GM21825 (cell line): ENCODE measurements at regions not wholly inside any gene's neighbourhood (a gene's known extent, or its start where the extent isn't known, plus 50 kb on each side); places are given as distances from the start of the nearest gene placed in this dataset.

Experiments used
- ATAC-seq: cut with Tn5 transposase; IDR thresholded peaks from one replicate; pipeline ENCODE4 v1.9.1; 2021; ENCODE audit warnings: mild to moderate bottlenecking, moderate library complexity; ENCODE audit not compliant: unreplicated experiment

GRCh38 chr13:79090552-79091124 is 315.4 kb downstream of the RBM26 start:
- no peak for ATAC-seq

DNA sequence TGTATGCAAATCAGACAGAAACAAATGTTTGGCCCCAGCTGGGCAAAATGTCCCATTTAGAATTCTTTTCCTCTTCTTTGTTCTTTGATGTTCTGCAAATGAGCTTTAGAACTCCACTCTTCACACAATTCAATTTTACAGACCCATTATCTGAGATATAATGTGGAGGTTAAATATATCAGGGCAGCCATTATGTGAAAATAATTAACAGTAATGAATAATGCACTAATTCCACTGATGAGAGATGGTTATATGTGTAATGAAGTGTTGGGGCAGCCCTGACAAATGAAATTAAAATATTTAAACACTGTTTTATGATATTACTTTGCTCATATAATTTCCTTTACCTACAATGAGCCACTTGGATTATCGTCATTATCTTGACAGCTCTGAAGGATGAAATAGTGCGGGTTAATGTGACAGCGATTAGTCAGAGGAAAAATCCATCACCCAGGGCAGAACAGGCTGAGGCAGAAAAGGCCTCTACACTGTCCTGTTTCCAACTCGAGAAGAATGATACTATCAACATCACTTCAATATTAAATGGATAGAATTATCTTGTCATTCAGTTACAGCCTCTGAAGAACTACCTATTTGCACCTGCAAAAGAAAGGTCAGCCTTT is 321.1 kb downstream of the RBM26 start:
- no peak for ATAC-seq

DNA sequence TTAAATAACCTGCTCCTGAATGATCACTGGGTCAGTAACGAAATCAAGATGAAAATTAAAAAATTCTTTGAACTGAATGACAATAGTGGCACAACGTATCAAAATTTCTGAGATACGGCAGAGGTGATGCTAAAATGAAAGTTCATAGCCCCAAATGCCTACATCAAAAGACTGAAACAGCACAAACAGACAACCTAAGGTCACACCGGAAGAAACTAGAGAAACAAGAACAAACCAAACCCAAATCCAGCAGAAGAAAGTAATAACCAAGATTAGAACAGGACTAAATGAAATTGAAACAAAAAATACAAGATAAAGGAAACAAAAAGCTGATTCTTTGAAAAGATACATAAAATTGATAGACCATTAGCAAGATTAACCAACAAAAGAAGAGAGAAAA is 324.1 kb downstream of the RBM26 start:
- no peak for ATAC-seq

DNA sequence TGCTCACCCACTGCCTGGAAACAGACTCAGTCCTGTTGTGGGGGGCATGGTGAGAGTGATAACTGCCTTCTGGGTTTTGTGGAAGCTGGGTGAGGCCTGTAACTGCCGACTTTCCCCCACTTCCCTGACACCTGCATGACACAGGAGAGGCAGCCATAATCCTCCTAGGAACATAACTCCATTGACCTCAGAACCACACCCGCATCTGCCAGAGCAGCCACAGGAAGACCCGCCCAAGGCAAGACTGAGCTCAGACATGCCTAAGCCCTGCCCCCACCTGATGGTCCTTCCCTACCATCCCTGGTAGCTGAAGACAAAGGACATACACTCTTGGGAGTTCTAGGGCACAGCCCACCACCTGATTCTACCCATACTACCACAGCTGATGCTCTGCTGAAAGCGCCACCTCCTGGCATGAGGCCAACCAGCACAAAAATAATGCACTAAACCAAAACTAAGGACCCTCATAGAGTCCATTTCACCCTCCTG is 326.7 kb downstream of the RBM26 start:
- ATAC-seq: no peak

- no peak for ATAC-seq
These were observed 330.4 kb downstream of the RBM26 start for GRCh38 chr13:79075703-79076102.

GRCh38 chr13:79070343-79070974 is 335.6 kb downstream of the RBM26 start:
- ATAC-seq: no peak

- ATAC-seq: no peak
These were observed 343.8 kb downstream of the RBM26 start for GRCh38 chr13:79062291-79062690.

DNA sequence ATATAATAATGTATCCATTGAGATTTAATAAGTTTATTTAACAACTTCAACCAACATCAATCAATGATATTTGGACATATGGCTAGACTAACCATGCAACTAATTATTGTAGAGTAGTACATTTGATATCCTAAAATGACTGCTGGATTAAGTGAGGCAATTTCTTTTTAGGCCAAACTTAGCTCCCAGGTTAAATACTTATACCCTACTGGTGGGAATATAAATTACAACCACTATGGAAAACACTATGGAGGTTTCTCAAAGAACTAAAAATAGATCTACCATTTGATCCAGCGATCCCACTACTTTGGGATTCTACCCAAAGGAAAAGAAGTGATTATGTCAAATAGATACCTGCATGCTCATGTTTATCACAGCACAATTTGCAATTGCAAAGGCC is 345.8 kb downstream of the RBM26 start:
- ATAC-seq: no peak

DNA sequence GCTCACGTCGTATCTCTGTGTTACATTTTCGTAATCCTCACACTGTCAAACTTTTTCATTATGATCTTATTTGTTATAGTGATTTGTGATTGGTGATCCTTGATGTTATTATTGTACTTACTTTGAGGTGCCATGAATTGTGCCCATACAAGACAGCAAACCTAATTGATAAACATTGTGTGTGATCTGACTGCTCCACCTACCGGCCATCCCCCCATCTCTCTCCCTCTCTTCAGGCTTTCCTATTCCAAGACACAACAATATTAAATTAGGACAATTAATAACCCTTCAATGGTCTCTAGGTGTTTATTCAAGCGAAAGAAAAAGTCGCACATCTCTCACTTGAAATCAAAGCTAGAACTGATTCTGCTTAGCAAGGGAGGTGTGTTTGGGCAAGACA is 349.3 kb downstream of the RBM26 start:
- no peak for ATAC-seq

DNA sequence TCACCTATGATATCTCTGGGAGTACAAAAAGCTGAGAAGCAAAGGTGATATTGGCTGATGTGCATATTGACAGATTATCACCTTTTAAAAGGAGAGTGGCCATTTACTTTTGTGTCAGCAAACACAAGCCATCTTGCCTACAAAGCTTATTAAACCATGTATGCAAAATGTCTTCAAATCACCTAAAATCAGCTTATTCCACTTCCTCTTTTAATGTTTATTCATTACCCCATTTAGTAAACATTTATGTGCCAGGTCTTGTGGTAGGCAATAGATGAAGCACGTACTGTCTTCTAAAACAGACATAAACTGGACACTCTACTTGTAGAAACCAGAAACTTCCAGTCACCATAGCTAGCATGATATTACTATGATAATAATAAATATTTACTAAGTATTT is 354.6 kb downstream of the RBM26 start:
- ATAC-seq: no peak

GRCh38 chr13:79044415-79044814 is 361.6 kb downstream of the RBM26 start:
- no peak for ATAC-seq

DNA sequence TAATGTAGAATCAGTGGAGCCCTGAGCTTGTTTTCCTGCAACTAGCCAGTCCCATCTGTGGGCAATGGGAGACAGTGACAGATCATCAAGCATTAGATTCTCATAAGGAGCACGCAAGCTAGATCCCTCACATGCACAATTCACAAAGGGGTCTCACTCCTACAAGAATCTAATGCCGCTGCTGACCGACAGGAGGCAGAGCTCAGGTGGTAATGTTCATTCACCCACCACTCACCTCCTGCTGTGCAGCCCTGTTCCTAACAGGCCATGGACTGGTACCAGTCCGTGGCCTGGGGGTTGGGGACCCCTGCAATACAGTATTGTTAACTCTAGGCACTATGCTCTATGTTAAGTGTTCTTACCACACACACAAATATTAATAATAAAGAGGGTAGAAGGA is 362.8 kb downstream of the RBM26 start:
- ATAC-seq: no peak

GRCh38 chr13:79037197-79037596 is 368.9 kb downstream of the RBM26 start:
- ATAC-seq: no peak

- ATAC-seq: no peak
These were observed 371.7 kb downstream of the RBM26 start for GRCh38 chr13:79034341-79034740.

DNA sequence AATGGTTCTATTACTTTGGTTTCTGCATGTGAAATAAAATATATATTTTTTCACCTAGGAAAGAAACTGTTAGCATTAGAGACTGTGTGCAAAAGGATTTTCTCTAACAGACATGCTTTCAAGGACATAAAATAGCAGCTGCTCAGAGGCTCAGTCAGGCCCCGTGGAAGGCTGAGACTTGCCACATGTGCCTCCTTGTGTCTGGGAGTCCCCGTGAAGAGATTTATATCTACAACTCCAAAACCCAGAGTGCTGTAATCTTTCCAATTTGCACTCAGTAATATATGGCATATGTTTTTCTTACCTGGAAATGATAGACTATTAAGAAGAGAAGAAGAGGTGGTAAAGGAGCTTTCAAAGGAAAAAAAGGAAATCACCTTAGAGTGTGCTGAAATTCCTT is 371.6 kb upstream of the OBI1 start:
- ATAC-seq: no peak

DNA sequence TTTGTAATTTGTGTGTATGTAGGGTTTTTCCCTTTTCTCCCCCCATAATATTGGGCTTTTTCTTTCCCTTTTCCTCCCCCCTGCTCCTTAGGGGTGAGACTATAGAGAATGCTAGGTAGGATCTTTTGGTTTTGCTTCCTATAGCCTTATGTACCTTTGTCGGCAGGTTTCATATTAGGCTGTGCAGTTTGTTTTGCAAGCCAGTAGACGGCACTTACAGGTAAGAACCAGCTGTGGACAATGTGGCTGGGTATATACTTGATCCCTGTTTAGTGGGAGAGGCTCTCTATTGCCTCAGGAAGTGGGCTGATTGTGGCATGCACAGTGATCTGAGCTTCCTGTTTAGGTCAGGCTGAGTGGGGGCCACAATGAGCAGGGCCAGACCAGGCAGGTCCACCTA is 359.2 kb upstream of the OBI1 start:
- ATAC-seq: no peak

GRCh38 chr13:79011179-79011578 is 352.2 kb upstream of the OBI1 start:
- no peak for ATAC-seq

DNA sequence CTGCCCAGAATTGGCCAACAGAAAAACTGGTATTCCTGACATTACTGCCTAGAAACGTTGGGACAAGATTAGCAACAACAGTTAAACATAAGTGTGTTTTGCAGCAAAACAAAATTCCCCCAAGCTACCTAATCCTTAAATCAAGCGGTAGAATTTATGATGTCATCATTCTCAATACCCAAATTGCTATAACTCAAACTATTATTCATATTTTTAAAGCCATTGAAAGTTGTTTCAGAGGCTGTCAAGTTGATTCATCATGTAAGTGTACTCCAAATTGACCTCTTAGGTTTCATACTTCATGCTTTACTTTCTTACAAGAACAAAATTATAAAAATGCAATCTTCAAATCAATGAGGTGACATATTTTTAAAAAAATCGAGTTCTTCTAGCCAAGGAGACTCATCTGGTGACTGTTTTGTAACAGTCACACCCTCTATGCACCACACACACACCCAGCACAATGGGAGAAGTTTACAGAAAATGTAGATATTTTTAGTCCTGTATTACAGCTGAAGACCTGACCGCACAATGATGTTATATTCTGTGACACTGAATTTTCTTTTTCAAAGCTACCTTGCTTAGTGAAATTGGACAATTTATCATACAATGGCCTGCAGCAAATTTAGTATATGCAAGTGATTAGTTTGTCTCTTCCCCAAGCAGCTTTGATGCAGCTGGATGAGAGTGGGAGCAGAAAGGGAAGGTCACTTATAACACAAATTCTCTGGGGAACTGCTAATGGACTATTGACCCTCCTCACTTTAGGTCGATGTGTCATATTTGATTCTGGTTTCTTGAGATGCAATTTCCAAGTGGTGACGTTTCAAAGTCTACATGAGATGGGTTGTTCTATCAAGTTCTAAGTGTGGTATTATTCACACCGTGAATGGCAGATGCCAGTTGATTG is 345.3 kb upstream of the OBI1 start:
- ATAC-seq: no peak

DNA sequence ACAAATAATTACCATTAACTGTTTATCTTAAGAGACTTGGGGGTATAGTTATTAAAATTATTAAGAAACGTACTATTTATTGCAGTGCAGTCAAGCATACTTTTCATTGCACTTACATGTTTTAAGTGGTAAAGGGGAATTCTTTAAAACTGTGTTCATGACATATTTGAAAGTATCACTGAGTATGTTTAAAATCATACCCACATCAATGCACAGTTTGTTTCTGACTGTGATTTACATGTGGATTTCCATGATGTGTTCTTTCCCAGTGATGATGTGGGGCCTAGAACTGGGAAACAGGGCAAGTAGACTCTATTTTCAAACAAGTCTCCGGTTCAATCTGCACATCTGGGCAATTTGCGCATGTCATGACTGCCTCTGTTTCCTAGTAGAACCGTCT is 340.5 kb upstream of the OBI1 start:
- ATAC-seq: no peak

GRCh38 chr13:78998630-78999315 is 339.8 kb upstream of the OBI1 start:
- ATAC-seq: no peak
